ENCODE measurements at regions not wholly inside any gene's neighbourhood (a gene's known extent, or its start where the extent isn't known, plus 50 kb on each side); places are given as distances from the start of the nearest gene placed in this dataset. TPM values are rescaled to one million over a fixed set of nuclear protein-coding genes. Genes with fewer than 3 reads are reported as not detected.

GRCh38 chr10:1788401-1788800, 51.1 kb upstream of the ADARB2 start:
- no peaks in the 10 kb centered on the region for H3K36me3 ChIP-seq
- H3K27me3 ChIP-seq: no peaks in the 10 kb centered on the region
- no peak overlapping the region for H3K9ac ChIP-seq
- H3K27me3 Mint-ChIP-seq (ENCODE audit: insufficient read depth, low read depth): peaks cover 8% of the 10 kb centered on the region
- peak overlapping the region; percentile 20 for H3K4me2 ChIP-seq
- no peak overlapping the region for H3K27ac ChIP-seq
- peaks cover under 1% of the 10 kb centered on the region for H3K9me3 Mint-ChIP-seq
- H2AFZ ChIP-seq (replicated peaks): no peak overlapping the region
- H3K4me1 ChIP-seq: peaks cover 18% of the 10 kb centered on the region
- H3K27ac Mint-ChIP-seq: no peak overlapping the region
- DNase-seq (ENCODE audit: low spot score): peak; percentile 70
- H3K36me3 Mint-ChIP-seq: no peaks in the 10 kb centered on the region
- no peaks in the 10 kb centered on the region for H4K20me1 ChIP-seq (ENCODE audit: low read depth)
- peaks cover 10% of the 10 kb centered on the region for H3F3A ChIP-seq (ENCODE audit: low read depth)
- H3K4me1 Mint-ChIP-seq: peaks cover 13% of the 10 kb centered on the region
- H3K79me2 ChIP-seq (ENCODE audit: low read depth): no peaks in the 10 kb centered on the region
- no peaks in the 10 kb centered on the region for H3K9me3 ChIP-seq (ENCODE audit: low read depth)
- TF ChIP-seq EZH2 (IDR thresholded peaks at IDR 0.05): no peak
- TF ChIP-seq CTCF (IDR thresholded peaks at IDR 0.05): no peak
- no peak for TF ChIP-seq EZH2phosphoT487 (IDR thresholded peaks at IDR 0.05)
- H3K4me3 ChIP-seq: no peak overlapping the region
- no peak overlapping the region for H3K4me3 Mint-ChIP-seq

Small RNA genes lying in the stretch of these regions (microRNA-seq; reads per million reads assigned to microRNA genes)
- not detected for gene MIR6072

Small RNA genes lying in the stretch of these regions (small RNA-seq; reads per million reads assigned to genes)
- gene MIR6072: not detected
- gene RNU6-576P: not detected
- not detected for gene RNU6-889P
